Right ventricle myocardium inferior (tissue), 1 donor: ENCODE measurements at regions not wholly inside any gene's neighbourhood (a gene's known extent, or its start where the extent isn't known, plus 50 kb on each side); places are given as distances from the start of the nearest gene placed in this dataset.

Experiments
- ATAC-seq: fragments of 200-7000 bp; cut with Tn5 transposase; one replicate; pipeline ENCODE4 v1.9.1; 2020; ENCODE audit warnings: mild to moderate bottlenecking, moderate library complexity
- DNase-seq: peaks from one replicate; pipeline ENCODE4 v3.0.0; 2021; ENCODE audit errors: missing footprints
- intact Hi-C: fragments of 100-400 bp; cut with DNase I; formaldehyde crosslinking; loops from one replicate; pipeline ENCODE4 v1.11.0; 2022
- donor health status: DM: no; HTN: yes; CAD: no; lungs with severe emphysema.

- ATAC-seq (no peak), DNase-seq (no peak)
- intact Hi-C loops = no loop called here
These were observed 51.3 kb upstream of the PTPN3 start for GRCh38 chr9:109549386-109549785.

GRCh38 chr9:109551651-109552050, 53.5 kb upstream of the PTPN3 start:
- intact Hi-C loops = no loop called here
- no peak for DNase-seq
- no peak for ATAC-seq

- intact Hi-C loops = no loop called here
These were observed 57.1 kb upstream of the PTPN3 start for GRCh38 chr9:109555215-109555614.

GRCh38 chr9:109556061-109556460, 58.0 kb upstream of the PTPN3 start:
- intact Hi-C loops = no loop called here
- DNase-seq (no peak), ATAC-seq (no peak)

More at GRCh38 chr9:109555215-109555614, 57.1 kb upstream of the PTPN3 start:
- DNase-seq (no peak), ATAC-seq (no peak)

- DNase-seq = no peak
These were observed 58.7 kb upstream of the PTPN3 start for GRCh38 chr9:109556786-109557185.

GRCh38 chr9:109557481-109557880, 59.4 kb upstream of the PTPN3 start:
- ATAC-seq = no peak
- intact Hi-C loops = no loop called here
- DNase-seq = no peak

More at GRCh38 chr9:109556786-109557185, 58.7 kb upstream of the PTPN3 start:
- intact Hi-C loops = no loop called here
- ATAC-seq = no peak

GRCh38 chr9:109558718-109559151, 60.6 kb upstream of the PTPN3 start:
- intact Hi-C loops = no loop called here
- ATAC-seq (no peak), DNase-seq (no peak)

- DNase-seq (no peak), ATAC-seq (peak; percentile 89)
- intact Hi-C loops = no loop called here
These were observed 62.5 kb upstream of the PTPN3 start for GRCh38 chr9:109560470-109561132.

- DNase-seq (no peak), ATAC-seq (peak; percentile 2)
- intact Hi-C loops = no loop called here
These were observed 63.0 kb upstream of the PTPN3 start for GRCh38 chr9:109561137-109561536.

- DNase-seq (no peak), ATAC-seq (no peak)
- intact Hi-C loops = no loop called here
These were observed 70.0 kb upstream of the PTPN3 start for GRCh38 chr9:109568089-109568488.

GRCh38 chr9:109568568-109569210, 70.6 kb upstream of the PTPN3 start:
- intact Hi-C loops = no loop called here
- ATAC-seq (peak; percentile 97), DNase-seq (peak; percentile 70)

- ATAC-seq = peak; percentile 64
- DNase-seq = no peak
- intact Hi-C loops = loop anchor here (1.0 to 10.0 kb wide), 7 partner anchors 79 to 581 kb away; no protein-coding TSS in a partner anchor
These were observed 76.2 kb upstream of the PTPN3 start for GRCh38 chr9:109574061-109574882.

GRCh38 chr9:109576762-109577161, 78.7 kb upstream of the PTPN3 start:
- DNase-seq (no peak), ATAC-seq (no peak)
- intact Hi-C loops = loop anchor here (10.0 kb wide), 3 partner anchors 198 to 578 kb away; no protein-coding TSS in a partner anchor

GRCh38 chr9:109579191-109579948, 81.3 kb upstream of the PTPN3 start:
- DNase-seq (no peak), ATAC-seq (peak; percentile 66)
- intact Hi-C loops = loop anchor here (10.0 kb wide), 3 partner anchors 195 to 575 kb away; no protein-coding TSS in a partner anchor

GRCh38 chr9:109582386-109582785, 84.3 kb upstream of the PTPN3 start:
- intact Hi-C loops = no loop called here
- DNase-seq (no peak), ATAC-seq (no peak)

- ATAC-seq (no peak), DNase-seq (no peak)
- intact Hi-C loops = no loop called here
These were observed 86.1 kb upstream of the PTPN3 start for GRCh38 chr9:109584205-109584604.

- DNase-seq = no peak
- ATAC-seq = no peak
- intact Hi-C loops = loop anchor here (5.0 kb wide), 1 partner anchor 42 kb away; no protein-coding TSS in a partner anchor
These were observed 87.7 kb upstream of the PTPN3 start for GRCh38 chr9:109585796-109586195.

- DNase-seq (no peak), ATAC-seq (no peak)
- intact Hi-C loops = loop anchor here (5.0 kb wide), 1 partner anchor 40 kb away; no protein-coding TSS in a partner anchor
These were observed 88.9 kb upstream of the PTPN3 start for GRCh38 chr9:109586993-109587392.

GRCh38 chr9:109588415-109588814, 90.3 kb upstream of the PTPN3 start:
- ATAC-seq (peak; percentile 81), DNase-seq (no peak)
- intact Hi-C loops = loop anchor here (5.0 kb wide), 1 partner anchor 39 kb away; no protein-coding TSS in a partner anchor
